H9 (cell line): ENCODE measurements at regions not wholly inside any gene's neighbourhood (a gene's known extent, or its start where the extent isn't known, plus 50 kb on each side); places are given as distances from the start of the nearest gene placed in this dataset.

Experiments
- DNase-seq: peaks from one replicate; pipeline ENCODE4 v3.0.0-alpha.2; 2017
- H2AFZ ChIP-seq: one replicate; pipeline ENCODE4 v1.6.1; 2013; ENCODE audit warnings: mild to moderate bottlenecking, low read length, control low read depth, moderate library complexity
- H2AK5ac ChIP-seq: 2 replicates; pipeline ENCODE4 v1.6.1; 2013; ENCODE audit warnings: low read length, control low read depth, mixed read lengths; ENCODE audit not compliant: insufficient read length
- H2BK120ac ChIP-seq: one replicate; pipeline ENCODE4 v1.6.1; 2013; ENCODE audit warnings: low read depth, mild to moderate bottlenecking, low read length, control low read depth, inconsistent platforms; ENCODE audit not compliant: poor library complexity, severe bottlenecking
- H2BK12ac ChIP-seq: 2 replicates; pipeline ENCODE4 v1.6.1; 2013; ENCODE audit warnings: low read length, control low read depth, mixed read lengths, low read depth; ENCODE audit not compliant: insufficient read length
- H2BK15ac ChIP-seq: 2 replicates; pipeline ENCODE4 v1.6.1; 2013; ENCODE audit warnings: low read depth, low read length, control low read depth
- H2BK20ac ChIP-seq: one replicate; pipeline ENCODE4 v1.6.1; 2013; ENCODE audit warnings: low read depth, mild to moderate bottlenecking, low read length, control low read depth, inconsistent platforms; ENCODE audit not compliant: poor library complexity, severe bottlenecking
- H2BK5ac ChIP-seq: 2 replicates; pipeline ENCODE4 v1.6.1; 2013; ENCODE audit warnings: low read length, control low read depth, mixed read lengths; ENCODE audit not compliant: insufficient read length
- H3K14ac ChIP-seq: 2 replicates; pipeline ENCODE4 v1.6.1; 2013; ENCODE audit warnings: low read length, control low read depth; ENCODE audit not compliant: insufficient read depth
- H3K18ac ChIP-seq: 2 replicates; pipeline ENCODE4 v1.6.1; 2013; ENCODE audit warnings: low read depth, mild to moderate bottlenecking, mixed read lengths, low read length, control low read depth; ENCODE audit not compliant: insufficient read length
- H3K23ac ChIP-seq: 2 replicates; pipeline ENCODE4 v1.6.1; 2013; ENCODE audit warnings: low read length, control low read depth, mixed read lengths, low read depth; ENCODE audit not compliant: insufficient read length
- H3K23me2 ChIP-seq: 2 replicates; pipeline ENCODE4 v1.6.1; 2013; ENCODE audit warnings: low read depth, mild to moderate bottlenecking, mixed read lengths, low read length, control low read depth; ENCODE audit not compliant: insufficient read length, poor library complexity, severe bottlenecking
- H3K27ac ChIP-seq: 2 replicates; pipeline ENCODE4 v1.5.1; 2013; ENCODE audit warnings: low read length, control low read depth, mixed read lengths, low read depth; ENCODE audit not compliant: insufficient read length
- H3K27me3 ChIP-seq: 2 replicates; pipeline ENCODE4 v1.6.1; 2013; ENCODE audit warnings: low read length, control low read depth, inconsistent platforms; ENCODE audit not compliant: insufficient read depth
- H3K4ac ChIP-seq: 2 replicates; pipeline ENCODE4 v1.6.1; 2013; ENCODE audit warnings: low read depth, mild to moderate bottlenecking, control low read depth, inconsistent platforms, low read length, moderate library complexity
- H3K4me1 ChIP-seq: 2 replicates; pipeline ENCODE4 v1.6.1; 2013; ENCODE audit warnings: low read length, control low read depth, inconsistent platforms; ENCODE audit not compliant: insufficient read depth
- H3K4me2 ChIP-seq: 2 replicates; pipeline ENCODE4 v1.6.1; 2013; ENCODE audit warnings: low read length, control low read depth, mixed read lengths; ENCODE audit not compliant: insufficient read length, insufficient read depth
- H3K56ac ChIP-seq: 2 replicates; pipeline ENCODE4 v1.6.1; 2013; ENCODE audit warnings: low read depth, mild to moderate bottlenecking, mixed read lengths, low read length, control low read depth; ENCODE audit not compliant: insufficient read length
- H3K79me1 ChIP-seq: 2 replicates; pipeline ENCODE4 v1.6.1; 2013; ENCODE audit warnings: low read depth, mild to moderate bottlenecking, moderate library complexity, low read length, control low read depth, inconsistent platforms; ENCODE audit not compliant: insufficient read depth, poor library complexity, severe bottlenecking
- H3K79me2 ChIP-seq: 2 replicates; pipeline ENCODE4 v1.6.1; 2013; ENCODE audit warnings: low read length, control low read depth, inconsistent platforms; ENCODE audit not compliant: insufficient read depth
- H3K9ac ChIP-seq: 2 replicates; pipeline ENCODE4 v1.6.1; 2013; ENCODE audit warnings: low read length, control low read depth, mixed read lengths; ENCODE audit not compliant: insufficient read length; ENCODE audit errors: extremely low read depth
- H3K9me3 ChIP-seq: one replicate; pipeline ENCODE4 v1.6.1; 2013; ENCODE audit warnings: low read depth, low read length, inconsistent platforms; ENCODE audit not compliant: control insufficient read depth
- H3T11ph ChIP-seq: one replicate; pipeline ENCODE4 v1.6.1; 2013; ENCODE audit warnings: mild to moderate bottlenecking, low read length, control low read depth, inconsistent platforms
- H4K20me1 ChIP-seq: one replicate; pipeline ENCODE4 v1.6.1; 2013; ENCODE audit not compliant: control insufficient read depth, insufficient read length, insufficient read depth
- H4K5ac ChIP-seq: 2 replicates; pipeline ENCODE4 v1.6.1; 2013; ENCODE audit warnings: low read depth, mild to moderate bottlenecking, mixed read lengths, low read length, control low read depth; ENCODE audit not compliant: insufficient read length
- H4K8ac ChIP-seq: replicated peaks from 2 replicates; pipeline ENCODE4 v1.6.1; 2013; ENCODE audit warnings: low read length, control low read depth, mixed read lengths, low read depth; ENCODE audit not compliant: insufficient read length
- H4K91ac ChIP-seq: 2 replicates; pipeline ENCODE4 v1.6.1; 2013; ENCODE audit warnings: low read depth, mild to moderate bottlenecking, moderate library complexity, mixed read lengths, low read length, control low read depth; ENCODE audit not compliant: insufficient read length
- H3K27ac Mint-ChIP-seq, 3 experiments: 2 replicates in 2 of 3; 3 replicates in 1 of 3; pipeline ENCODE4 v1.8.0; 2020 to 2021; ENCODE audit warnings: mixed read lengths in 3 of 3, mild to moderate bottlenecking in 1 of 3, moderate library complexity in 1 of 3
- H3K27me3 Mint-ChIP-seq: 2 replicates; pipeline ENCODE4 v1.8.0; 2021; ENCODE audit warnings: low read depth, mild to moderate bottlenecking, moderate library complexity, mixed read lengths
- H3K36me3 Mint-ChIP-seq, 3 experiments: 2 replicates in 2 of 3; 3 replicates in 1 of 3; pipeline ENCODE4 v1.8.0; 2020 to 2021; ENCODE audit warnings: low read depth in 3 of 3, mixed read lengths in 3 of 3; ENCODE audit not compliant: insufficient read depth in 1 of 3
- H3K4me1 Mint-ChIP-seq, 2 experiments: 2 replicates each; pipeline ENCODE4 v1.8.0; 2020; ENCODE audit warnings: mixed read lengths in 2 of 2
- H3K4me3 Mint-ChIP-seq, 2 experiments: 2 replicates in 1 of 2; 3 replicates in 1 of 2; pipeline ENCODE4 v1.8.0; 2020 to 2021; ENCODE audit warnings: mild to moderate bottlenecking in 2 of 2, mixed read lengths in 2 of 2, moderate library complexity in 1 of 2
- H3K9me3 Mint-ChIP-seq, 2 experiments: 2 replicates in 1 of 2; 3 replicates in 1 of 2; pipeline ENCODE4 v1.8.0; 2020; ENCODE audit warnings: mild to moderate bottlenecking in 2 of 2, mixed read lengths in 2 of 2, moderate library complexity in 1 of 2
- WGBS: extraction: QIAGEN DNeasy Blood & Tissue Kit; methylation state at CpG from one replicate; pipeline ENCODE4 v1.1.7; 2013; ENCODE audit warnings: missing lambda C conversion rate, low lambda C conversion rate, mixed read lengths; ENCODE audit not compliant: insufficient read length; ENCODE audit errors: extremely low coverage; 5-methylcytosine and 5-hydroxymethylcytosine counted together
- TF ChIP-seq, protein P1 (sequence below): fragments of 200-600 bp; sonication (generic); conservative IDR thresholded peaks from 3 replicates; pipeline ENCODE4 v1.8.0; 2021; ENCODE audit warnings: antibody characterized with exemption, mild to moderate bottlenecking

DNA sequence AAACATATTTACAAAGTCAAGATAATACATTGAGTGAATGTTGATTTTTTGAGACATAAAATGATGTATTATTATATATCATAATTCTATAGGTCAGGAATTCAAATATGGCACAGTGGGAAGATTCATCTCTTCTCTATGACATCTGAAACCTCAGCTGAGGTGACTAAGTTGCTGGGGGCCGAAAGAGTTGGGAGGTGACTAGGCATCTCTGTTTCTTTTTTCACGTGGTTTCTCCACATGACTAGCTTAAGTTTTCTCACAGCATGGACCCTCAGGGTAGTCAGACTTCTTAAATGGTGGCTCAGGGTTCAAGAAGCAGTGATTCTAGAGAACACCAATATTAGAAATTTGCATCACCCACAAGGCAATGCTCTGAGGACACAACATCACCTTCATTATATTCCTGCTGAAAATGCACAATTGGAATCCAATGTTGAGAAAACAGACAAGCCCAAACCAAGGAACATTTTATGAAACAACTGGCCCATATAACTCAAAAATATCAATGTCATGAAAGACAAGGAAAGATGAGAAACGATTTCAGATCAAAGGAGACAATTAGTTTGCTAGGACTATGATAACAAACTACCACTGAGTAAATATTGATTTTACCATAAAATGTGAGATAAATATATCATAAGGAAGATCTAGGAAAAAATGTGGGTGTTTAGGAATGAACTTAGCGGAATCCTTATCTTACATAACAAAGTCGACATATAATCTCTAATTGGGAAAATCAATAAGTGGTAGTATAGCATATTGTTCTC, 273.3 kb upstream of the IRAK1BP1 start:
- Histone ChIP-seq H2BK5ac (no peak overlapping the region), H3K9me3 (no peaks in the 10 kb centered on the region), H2BK12ac (no peak overlapping the region), H3K23me2 (no peaks in the 10 kb centered on the region), H3K23ac (no peak overlapping the region), H3K27ac (no peak overlapping the region), H2AFZ (no peak overlapping the region), H3K27me3 (no peaks in the 10 kb centered on the region), H4K20me1 (no peaks in the 10 kb centered on the region), H4K91ac (no peak overlapping the region), H4K8ac (no peak overlapping the region), H3K4ac (no peak overlapping the region), H2BK120ac (no peak overlapping the region), H3K79me2 (no peaks in the 10 kb centered on the region), H3K4me2 (no peak overlapping the region), H3K14ac (no peak overlapping the region), H3T11ph (no peak overlapping the region), H3K9ac (no peak overlapping the region), H3K56ac (no peak overlapping the region), H4K5ac (no peak overlapping the region), H3K79me1 (no peaks in the 10 kb centered on the region), H3K18ac (no peak overlapping the region), H2BK15ac (no peak overlapping the region), H2AK5ac (no peak overlapping the region), H2BK20ac (no peak overlapping the region), H3K4me1 (no peaks in the 10 kb centered on the region)
- no peak overlapping the region for H3K4me3 Mint-ChIP-seq
- no peaks in the 10 kb centered on the region; a peak in 1 of 5 replicates for H3K9me3 Mint-ChIP-seq
- H3K4me1 Mint-ChIP-seq, result no peaks in the 10 kb centered on the region
- DNase-seq, result no peak
- TF ChIP-seq, protein P1, sequence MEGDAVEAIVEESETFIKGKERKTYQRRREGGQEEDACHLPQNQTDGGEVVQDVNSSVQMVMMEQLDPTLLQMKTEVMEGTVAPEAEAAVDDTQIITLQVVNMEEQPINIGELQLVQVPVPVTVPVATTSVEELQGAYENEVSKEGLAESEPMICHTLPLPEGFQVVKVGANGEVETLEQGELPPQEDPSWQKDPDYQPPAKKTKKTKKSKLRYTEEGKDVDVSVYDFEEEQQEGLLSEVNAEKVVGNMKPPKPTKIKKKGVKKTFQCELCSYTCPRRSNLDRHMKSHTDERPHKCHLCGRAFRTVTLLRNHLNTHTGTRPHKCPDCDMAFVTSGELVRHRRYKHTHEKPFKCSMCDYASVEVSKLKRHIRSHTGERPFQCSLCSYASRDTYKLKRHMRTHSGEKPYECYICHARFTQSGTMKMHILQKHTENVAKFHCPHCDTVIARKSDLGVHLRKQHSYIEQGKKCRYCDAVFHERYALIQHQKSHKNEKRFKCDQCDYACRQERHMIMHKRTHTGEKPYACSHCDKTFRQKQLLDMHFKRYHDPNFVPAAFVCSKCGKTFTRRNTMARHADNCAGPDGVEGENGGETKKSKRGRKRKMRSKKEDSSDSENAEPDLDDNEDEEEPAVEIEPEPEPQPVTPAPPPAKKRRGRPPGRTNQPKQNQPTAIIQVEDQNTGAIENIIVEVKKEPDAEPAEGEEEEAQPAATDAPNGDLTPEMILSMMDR, result no peak
- H3K36me3 Mint-ChIP-seq, result peaks cover 0 to 4% (median 0%) of the 10 kb centered on the region in 3 experiments; a peak in 2 of 7 replicates
- no peaks in the 10 kb centered on the region for H3K27me3 Mint-ChIP-seq
- no peak overlapping the region for H3K27ac Mint-ChIP-seq
- no CpG with 5 or more reads among the region's 5 CpGs for WGBS
